Psoas muscle (tissue), 7 donors: ENCODE measurements at regions not wholly inside any gene's neighbourhood (a gene's known extent, or its start where the extent isn't known, plus 50 kb on each side); places are given as distances from the start of the nearest gene placed in this dataset.

Source experiments
- ATAC-seq, 4 donors: fragments of 200-7000 bp; cut with Tn5 transposase; one replicate each; pipeline ENCODE4 v1.9.1; 2020; ENCODE audit warnings: moderate library complexity in 3 of 4, mild to moderate bottlenecking in 2 of 4
- DNase-seq, 2 donors: peaks; one replicate each; pipeline ENCODE4 v3.0.0-alpha.2; 2020
- H3K27ac ChIP-seq: fragments of 200-600 bp; one replicate; pipeline ENCODE4 v1.8.0; 2022
- H3K27me3 ChIP-seq, 3 donors: fragments of 200-600 bp in 1 of 3; one replicate each; pipeline versions ENCODE4 v1.6.1 to v1.8.0; 2013 to 2022; ENCODE audit warnings: low read length in 2 of 3, mild to moderate bottlenecking in 2 of 3, moderate library complexity in 1 of 3; ENCODE audit not compliant: insufficient read depth in 3 of 3
- H3K36me3 ChIP-seq, 2 donors: fragments of 200-600 bp in 1 of 2; one replicate each; pipeline versions ENCODE4 v1.6.1 to v1.8.0; 2013 to 2022; ENCODE audit warnings: low read depth in 1 of 2, mild to moderate bottlenecking in 1 of 2, moderate library complexity in 1 of 2; ENCODE audit not compliant: insufficient read depth in 1 of 2
- H3K4me1 ChIP-seq: fragments of 200-600 bp; one replicate; pipeline ENCODE4 v1.8.0; 2022
- H3K4me3 ChIP-seq: fragments of 200-600 bp; one replicate; pipeline ENCODE4 v1.8.0; 2022; ENCODE audit warnings: mild to moderate bottlenecking
- H3K9me3 ChIP-seq: fragments of 200-600 bp; one replicate; pipeline ENCODE4 v1.8.0; 2022
- WGBS, 3 donors: extraction: QIAGEN DNeasy Blood & Tissue Kit; methylation state at CpG; one replicate each; pipeline versions ENCODE4 v1.1.6 to v1.1.7; 2013; 5-methylcytosine and 5-hydroxymethylcytosine counted together
- intact Hi-C, 2 donors: fragments of 100-400 bp; cut with DNase I; formaldehyde crosslinking; loops; one replicate each; pipeline versions ENCODE4 v1.11.0 to v1.14.2; 2022
- TF ChIP-seq, protein P1 (sequence below): fragments of 200-600 bp; IDR thresholded peaks from one replicate; pipeline ENCODE4 v1.8.0; 2022; ENCODE audit warnings: antibody characterized with exemption
- donor health status: healthy with polysubstance abuse.
- donor health status: DM: no; HTN: no; CAD: no; lungs with moderate emphysema.
- donor health status: Bipolar disorder and iron deficiency.
- donor health status: healthy.
- donor health status: DM: yes; HTN: yes; CAD: no.
- donor health status: DM: no; HTN: no; CAD: no.
- donor health status: DM: yes; HTN: yes; CAD: no.

DNA sequence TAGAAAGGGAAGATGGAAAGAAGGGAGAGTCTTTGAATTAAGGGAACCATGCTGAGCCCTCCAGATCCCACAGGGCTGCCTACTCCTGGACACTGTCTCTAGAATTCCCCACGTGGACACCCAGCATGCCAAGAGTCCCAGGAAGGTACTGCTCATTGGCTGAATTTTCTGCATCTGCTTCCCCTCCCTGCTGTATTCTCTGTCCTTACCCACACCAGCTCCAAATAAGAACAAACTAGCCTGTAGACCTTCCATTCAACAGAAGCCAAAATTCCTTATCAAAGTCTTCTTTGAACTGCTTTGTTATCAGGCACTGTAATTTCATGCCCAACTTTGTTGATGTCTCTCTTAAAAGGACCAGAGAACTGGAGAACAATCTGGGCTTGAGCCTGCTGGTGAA, 305.9 kb upstream of the ARGLU1 start:
- H3K36me3 ChIP-seq, result no peaks in the 10 kb centered on the region
- H3K27ac ChIP-seq, result peak overlapping the region; percentile 3
- TF ChIP-seq, protein P1, sequence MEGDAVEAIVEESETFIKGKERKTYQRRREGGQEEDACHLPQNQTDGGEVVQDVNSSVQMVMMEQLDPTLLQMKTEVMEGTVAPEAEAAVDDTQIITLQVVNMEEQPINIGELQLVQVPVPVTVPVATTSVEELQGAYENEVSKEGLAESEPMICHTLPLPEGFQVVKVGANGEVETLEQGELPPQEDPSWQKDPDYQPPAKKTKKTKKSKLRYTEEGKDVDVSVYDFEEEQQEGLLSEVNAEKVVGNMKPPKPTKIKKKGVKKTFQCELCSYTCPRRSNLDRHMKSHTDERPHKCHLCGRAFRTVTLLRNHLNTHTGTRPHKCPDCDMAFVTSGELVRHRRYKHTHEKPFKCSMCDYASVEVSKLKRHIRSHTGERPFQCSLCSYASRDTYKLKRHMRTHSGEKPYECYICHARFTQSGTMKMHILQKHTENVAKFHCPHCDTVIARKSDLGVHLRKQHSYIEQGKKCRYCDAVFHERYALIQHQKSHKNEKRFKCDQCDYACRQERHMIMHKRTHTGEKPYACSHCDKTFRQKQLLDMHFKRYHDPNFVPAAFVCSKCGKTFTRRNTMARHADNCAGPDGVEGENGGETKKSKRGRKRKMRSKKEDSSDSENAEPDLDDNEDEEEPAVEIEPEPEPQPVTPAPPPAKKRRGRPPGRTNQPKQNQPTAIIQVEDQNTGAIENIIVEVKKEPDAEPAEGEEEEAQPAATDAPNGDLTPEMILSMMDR, result no peak
- WGBS, 3 donors, result 18 to 60% (median 23%) methylated on average over 1 of the region's 1 CpG
- intact Hi-C loops, result no loop called here
- ATAC-seq, result no peak
- no peaks in the 10 kb centered on the region for H3K4me1 ChIP-seq
- H3K9me3 ChIP-seq, result no peaks in the 10 kb centered on the region
- no peaks in the 10 kb centered on the region for H3K27me3 ChIP-seq
- DNase-seq, result no peak
- no peak overlapping the region for H3K4me3 ChIP-seq

DNA sequence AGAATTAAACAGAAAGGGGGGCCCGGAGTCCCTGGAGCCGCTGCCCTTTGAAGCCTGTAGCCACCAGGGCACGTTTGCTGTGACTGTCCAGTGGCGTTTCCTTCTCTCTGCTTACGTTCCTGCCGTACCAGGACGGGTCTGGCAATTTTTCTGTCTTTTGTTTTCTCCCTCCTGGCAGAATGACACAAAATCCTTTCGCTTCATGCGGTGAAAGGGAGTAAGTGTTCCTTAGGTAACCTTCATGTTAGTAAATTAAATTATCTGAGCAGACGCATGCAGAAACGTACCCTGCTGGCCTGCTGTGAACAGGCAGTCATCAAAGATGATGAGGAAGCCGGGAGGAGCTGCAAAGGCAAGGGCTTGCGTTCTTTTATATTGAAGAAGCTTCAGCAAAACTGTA, 299.3 kb upstream of the ARGLU1 start:
- WGBS, 3 donors, result 12 to 16% (median 14%) methylated on average over 13 of the region's 13 CpGs

DNA sequence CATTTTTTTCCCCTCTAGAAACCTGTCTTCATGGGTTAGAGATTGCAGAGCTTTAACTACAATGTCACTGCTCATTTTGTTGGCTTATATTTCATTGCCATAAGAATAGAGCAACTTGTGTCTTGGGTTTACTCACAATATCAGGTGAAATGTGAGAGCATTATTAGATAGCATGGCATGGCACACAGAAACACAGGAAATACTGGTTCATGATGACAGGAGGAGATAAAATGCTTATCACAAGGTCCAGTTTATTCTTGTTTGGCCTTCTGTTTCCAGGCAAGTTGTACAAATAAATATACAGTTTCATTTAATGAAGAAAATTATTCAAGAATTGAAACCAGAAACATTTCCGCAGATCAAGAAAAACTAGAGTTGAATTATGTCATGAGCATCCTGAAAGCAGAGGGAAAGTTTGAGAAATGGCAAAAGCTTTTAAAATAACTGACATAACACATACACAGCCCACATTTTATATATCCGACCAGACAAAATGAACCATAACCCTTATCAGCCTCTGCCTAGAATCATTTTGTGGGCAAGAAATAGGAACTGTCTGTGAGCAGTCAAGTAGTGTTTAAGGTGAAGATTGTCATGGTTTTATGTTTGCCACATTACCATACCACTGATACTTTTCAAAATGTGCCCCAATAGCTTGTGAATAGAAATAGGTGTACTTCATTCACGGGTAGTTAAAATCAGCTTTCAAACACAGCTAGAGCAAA, 297.9 kb upstream of the ARGLU1 start:
- no peak overlapping the region for H3K4me3 ChIP-seq
- WGBS, 3 donors, result 59 to 67% (median 60%) methylated on average over 3 of the region's 3 CpGs
- H3K27me3 ChIP-seq, result no peaks in the 10 kb centered on the region
- ATAC-seq, result no peak
- intact Hi-C loops, result no loop called here
- no peaks in the 10 kb centered on the region for H3K36me3 ChIP-seq
- DNase-seq, result no peak
- H3K4me1 ChIP-seq, result no peaks in the 10 kb centered on the region
- TF ChIP-seq, protein P1, result no peak
- no peak overlapping the region for H3K27ac ChIP-seq
- H3K9me3 ChIP-seq, result no peaks in the 10 kb centered on the region

More for the DNA sequence above, 299.3 kb upstream of the ARGLU1 start:
- H3K9me3 ChIP-seq, result no peaks in the 10 kb centered on the region
- TF ChIP-seq, protein P1, result no peak
- intact Hi-C loops, result no loop called here
- no peaks in the 10 kb centered on the region for H3K36me3 ChIP-seq
- no peak overlapping the region for H3K27ac ChIP-seq
- H3K4me3 ChIP-seq, result peak overlapping the region; percentile 36
- H3K4me1 ChIP-seq, result no peaks in the 10 kb centered on the region
- DNase-seq (no peak), ATAC-seq (no peak)
- H3K27me3 ChIP-seq, result no peaks in the 10 kb centered on the region

DNA sequence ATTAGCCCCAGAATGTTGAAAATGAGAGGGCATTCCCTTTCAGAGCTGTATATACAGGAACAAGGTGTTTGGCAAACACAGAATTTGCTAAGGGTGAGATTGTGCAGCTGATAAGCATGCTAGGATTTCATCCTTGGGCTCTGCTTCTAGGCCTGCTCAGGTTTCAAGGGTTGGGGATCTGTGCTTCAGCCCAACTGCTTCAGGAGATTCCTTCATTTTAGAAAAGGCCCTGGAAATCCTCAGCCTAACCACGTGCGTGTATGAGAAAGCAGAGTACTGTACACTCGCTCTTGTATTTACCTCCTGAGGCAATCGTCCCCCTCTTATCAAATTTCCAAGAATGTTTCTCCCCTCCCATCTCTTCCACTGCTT, 291.6 kb upstream of the ARGLU1 start:
- Histone ChIP-seq H3K4me1 (no peaks in the 10 kb centered on the region), H3K9me3 (no peaks in the 10 kb centered on the region), H3K4me3 (no peak overlapping the region), H3K27ac (no peak overlapping the region), H3K27me3 (no peaks in the 10 kb centered on the region), H3K36me3 (no peaks in the 10 kb centered on the region)
- intact Hi-C loops, result no loop called here
- 26 to 35% (median 31%) methylated on average over 4 of the region's 4 CpGs for WGBS, 3 donors
- ATAC-seq (no peak), DNase-seq (no peak)
- TF ChIP-seq, protein P1, result no peak

DNA sequence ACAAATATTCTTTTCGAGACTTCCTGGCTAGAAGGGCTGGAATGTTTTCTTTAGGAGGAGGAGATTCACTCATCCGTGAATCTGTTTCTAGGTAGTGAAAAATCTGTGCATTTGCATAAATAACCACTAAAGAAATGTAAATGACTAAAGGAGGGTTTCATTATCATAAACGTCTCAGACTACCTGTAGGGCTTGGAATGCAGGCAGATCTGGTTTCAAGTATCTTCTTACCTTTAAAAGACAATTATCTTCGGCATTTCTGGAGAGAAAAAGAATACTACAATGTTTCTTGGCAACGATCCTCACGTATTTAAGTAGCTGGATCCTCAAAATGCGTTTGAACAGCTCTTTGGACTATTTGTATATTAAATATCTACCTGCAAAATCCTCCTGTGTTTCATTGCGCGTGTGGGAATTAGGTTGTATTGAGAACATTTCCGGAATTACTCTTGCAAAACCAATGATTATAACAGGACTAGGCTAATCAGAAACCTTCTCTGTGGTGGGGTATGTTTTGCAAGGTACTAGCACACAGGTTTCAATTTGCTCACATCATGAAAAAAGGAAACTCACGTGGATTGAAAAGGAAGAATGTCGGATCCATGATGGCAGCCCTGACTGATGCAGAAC, 291.1 kb upstream of the ARGLU1 start:
- H3K9me3 ChIP-seq, result no peaks in the 10 kb centered on the region
- H3K4me1 ChIP-seq, result no peaks in the 10 kb centered on the region
- TF ChIP-seq, protein P1, result no peak
- H3K36me3 ChIP-seq, result no peaks in the 10 kb centered on the region
- no peak for DNase-seq
- no peak overlapping the region for H3K27ac ChIP-seq
- H3K4me3 ChIP-seq, result no peak overlapping the region
- intact Hi-C loops, result no loop called here
- 42 to 46% (median 45%) methylated on average over 12 of the region's 12 CpGs for WGBS, 3 donors
- ATAC-seq, result no peak
- H3K27me3 ChIP-seq, result no peaks in the 10 kb centered on the region
